Keratinocyte (primary cell): ENCODE measurements at regions not wholly inside any gene's neighbourhood (a gene's known extent, or its start where the extent isn't known, plus 50 kb on each side); places are given as distances from the start of the nearest gene placed in this dataset.

Experiments used
- CTCF ChIP-seq, 3 experiments: IDR thresholded peaks in 1 of 3; conservative IDR thresholded peaks in 1 of 3; optimal IDR thresholded peaks in 1 of 3; 2 replicates in 2 of 3; 3 replicates in 1 of 3; pipeline versions ENCODE3 to v1.5.1; 2011; ENCODE audit warnings: low read length in 3 of 3, mild to moderate bottlenecking in 3 of 3, moderate library complexity in 2 of 3, control low read depth in 1 of 3, inconsistent platforms in 1 of 3; ENCODE audit not compliant: insufficient read depth in 2 of 3; ENCODE audit errors: extremely low read depth in 1 of 3
- EZH2 ChIP-seq: IDR thresholded peaks from one replicate; pipeline ENCODE4 v1.6.1; 2012; ENCODE audit warnings: inconsistent platforms, mild to moderate bottlenecking, low read length, moderate library complexity

- TF ChIP-seq CTCF (optimal IDR thresholded peaks at IDR 0.05 in 1 of 3, IDR thresholded peaks at IDR 0.05 in 1 of 3, conservative IDR thresholded peaks at IDR 0.05 in 1 of 3; ENCODE audit: extremely low read depth in 1 of 3, insufficient read depth in 2 of 3, low read length in 3 of 3) (no peak), EZH2 (no peak)
Measured at GRCh38 chr2:78465707-78466106, 559.8 kb upstream of the REG3G start.
